ENCODE measurements at regions not wholly inside any gene's neighbourhood (a gene's known extent, or its start where the extent isn't known, plus 50 kb on each side); places are given as distances from the start of the nearest gene placed in this dataset.

- TF ChIP-seq CTCF (IDR thresholded peaks at IDR 0.05) = no peak
- TF ChIP-seq REST (IDR thresholded peaks at IDR 0.05) = no peak
- no peak for TF ChIP-seq POLR2A (IDR thresholded peaks at IDR 0.05; ENCODE audit: low read length)
- TF ChIP-seq MAZ (IDR thresholded peaks at IDR 0.05; ENCODE audit: borderline replicate concordance, low read depth, low read length) = no peak
- no peak for TF ChIP-seq MAFK (IDR thresholded peaks at IDR 0.05; ENCODE audit: partially characterized antibody)
- TF ChIP-seq TP53 (CRISPR knock-in tag; IDR thresholded peaks at IDR 0.05) = no peak
- no peak for TF ChIP-seq SMC3 (IDR thresholded peaks at IDR 0.05)
- no peak for TF ChIP-seq HDAC2 (IDR thresholded peaks at IDR 0.05)
- TF ChIP-seq PBX3 (IDR thresholded peaks at IDR 0.05) = no peak
- no peak for TF ChIP-seq MAX (IDR thresholded peaks at IDR 0.05)
- TF ChIP-seq EP300 (IDR thresholded peaks at IDR 0.05) = no peak
- TF ChIP-seq RNF2 (IDR thresholded peaks at IDR 0.05; ENCODE audit: borderline replicate concordance, low read depth) = no peak
- no peak for TF ChIP-seq RFX5 (IDR thresholded peaks at IDR 0.05)
These were observed 171.8 kb upstream of the CLNK start for GRCh38 chr4:10856271-10856782.

All from A549 (cell line).